ENCODE measurements at regions not wholly inside any gene's neighbourhood (a gene's known extent, or its start where the extent isn't known, plus 50 kb on each side); places are given as distances from the start of the nearest gene placed in this dataset.
"Not testable (repeated sequence)": the region's sequence is repeated elsewhere in the genome, so short reads cannot be mapped to it uniquely, and the experiment has no call there.

DNA sequence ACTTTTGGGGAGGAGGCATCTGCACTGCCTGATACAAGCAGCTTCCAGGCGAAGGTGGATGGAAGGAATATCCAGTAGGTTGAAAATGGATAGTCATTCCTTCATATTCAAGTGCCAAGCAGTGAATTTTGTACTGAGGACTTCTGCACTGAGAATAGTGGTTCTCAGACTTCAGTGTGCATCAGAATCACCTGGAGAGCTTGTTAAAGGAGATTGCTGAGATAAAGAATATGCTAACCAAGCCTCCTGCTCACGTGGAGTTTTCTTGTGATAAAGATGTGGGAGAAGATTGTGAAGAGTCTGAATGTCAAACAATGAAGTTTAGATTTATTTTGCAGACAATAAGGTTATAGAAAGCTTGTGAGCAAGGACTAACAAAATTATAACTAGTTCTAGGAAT, 97.8 kb downstream of the HFE start:
- Histone ChIP-seq H3K27ac (peak overlapping the region in 1 of 2 donors; percentile 80), H3K27me3 (no peaks in the 10 kb centered on the region), H3K4me1 (peaks cover 0 to 26% (median 2%) of the 10 kb centered on the region in 4 donors), H3K36me3 (no peaks in the 10 kb centered on the region), H3K4me3 (no peak overlapping the region), H3K9me3 (no peaks in the 10 kb centered on the region)
- intact Hi-C loops (cut with DNase I; ENCODE audit: low total_unique reads), result no loop called here
- TF ChIP-seq CTCF (IDR thresholded peaks at IDR 0.05), result no peak
- DNase-seq, result no peak

DNA sequence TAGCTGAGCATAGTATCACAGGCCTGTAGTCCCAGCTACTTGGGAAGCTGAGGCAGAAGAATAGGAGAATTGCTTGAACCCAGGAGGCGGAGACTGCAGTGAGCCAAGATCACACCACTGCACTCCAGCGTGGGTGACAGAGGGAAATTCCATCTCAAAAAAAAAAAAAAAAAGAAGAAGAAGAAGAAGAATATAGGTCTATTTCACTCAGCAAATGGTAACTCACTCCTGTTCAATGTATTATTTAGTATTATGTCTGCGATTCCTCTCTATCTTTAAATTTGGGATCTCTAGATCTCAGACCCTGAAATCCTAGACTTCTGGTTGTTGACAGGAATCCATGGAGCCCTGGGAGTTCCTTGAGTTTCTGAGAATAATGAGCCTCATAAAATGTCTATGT, 98.6 kb downstream of the HFE start:
- Histone ChIP-seq H3K27ac (no peak overlapping the region), H3K9me3 (no peaks in the 10 kb centered on the region), H3K4me1 (peaks cover 0 to 29% (median 2%) of the 10 kb centered on the region in 4 donors), H3K4me3 (no peak overlapping the region), H3K36me3 (no peaks in the 10 kb centered on the region), H3K27me3 (no peaks in the 10 kb centered on the region)
- TF ChIP-seq CTCF (IDR thresholded peaks at IDR 0.05), result no peak
- intact Hi-C loops (cut with DNase I; ENCODE audit: low total_unique reads), result no loop called here
- DNase-seq, result no peak

GRCh38 chr6:26186652-26187051, 99.4 kb downstream of the HFE start:
- DNase-seq, result no peak
- no peaks in the 10 kb centered on the region for H3K27me3 ChIP-seq
- peaks cover 0 to 30% (median 2%) of the 10 kb centered on the region in 4 donors for H3K4me1 ChIP-seq
- H3K36me3 ChIP-seq, result no peaks in the 10 kb centered on the region
- H3K4me3 ChIP-seq, result no peak overlapping the region
- intact Hi-C loops (cut with DNase I; ENCODE audit: low total_unique reads), result no loop called here
- no peak overlapping the region for H3K27ac ChIP-seq
- no peak for TF ChIP-seq CTCF (IDR thresholded peaks at IDR 0.05)
- no peaks in the 10 kb centered on the region for H3K9me3 ChIP-seq

DNA sequence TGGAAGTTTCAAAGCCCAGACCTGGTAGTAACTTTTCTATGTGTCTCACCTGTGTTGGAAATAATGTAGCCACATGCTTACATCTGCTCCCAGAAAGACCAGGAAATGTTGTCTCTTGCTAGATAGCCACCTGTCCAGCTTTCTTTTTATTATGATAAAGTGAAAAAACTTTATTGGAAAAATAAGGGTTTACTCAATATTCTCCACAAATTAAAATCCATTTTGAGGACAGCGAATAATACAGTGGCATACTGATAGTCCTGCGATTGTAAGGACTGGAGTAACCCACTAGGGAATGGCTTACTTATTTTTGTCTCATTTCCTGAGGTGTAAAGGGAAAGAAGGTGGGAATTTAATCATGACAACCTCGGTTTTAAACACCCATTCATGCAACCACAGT, 100.1 kb downstream of the HFE start:
- Histone ChIP-seq H3K9me3 (no peaks in the 10 kb centered on the region), H3K27me3 (no peaks in the 10 kb centered on the region), H3K27ac (no peak overlapping the region), H3K4me3 (no peak overlapping the region), H3K36me3 (no peaks in the 10 kb centered on the region), H3K4me1 (peaks cover 0 to 30% (median 2%) of the 10 kb centered on the region in 4 donors)
- intact Hi-C loops (cut with DNase I; ENCODE audit: low total_unique reads), result no loop called here
- TF ChIP-seq CTCF (IDR thresholded peaks at IDR 0.05), result no peak
- DNase-seq, result no peak

DNA sequence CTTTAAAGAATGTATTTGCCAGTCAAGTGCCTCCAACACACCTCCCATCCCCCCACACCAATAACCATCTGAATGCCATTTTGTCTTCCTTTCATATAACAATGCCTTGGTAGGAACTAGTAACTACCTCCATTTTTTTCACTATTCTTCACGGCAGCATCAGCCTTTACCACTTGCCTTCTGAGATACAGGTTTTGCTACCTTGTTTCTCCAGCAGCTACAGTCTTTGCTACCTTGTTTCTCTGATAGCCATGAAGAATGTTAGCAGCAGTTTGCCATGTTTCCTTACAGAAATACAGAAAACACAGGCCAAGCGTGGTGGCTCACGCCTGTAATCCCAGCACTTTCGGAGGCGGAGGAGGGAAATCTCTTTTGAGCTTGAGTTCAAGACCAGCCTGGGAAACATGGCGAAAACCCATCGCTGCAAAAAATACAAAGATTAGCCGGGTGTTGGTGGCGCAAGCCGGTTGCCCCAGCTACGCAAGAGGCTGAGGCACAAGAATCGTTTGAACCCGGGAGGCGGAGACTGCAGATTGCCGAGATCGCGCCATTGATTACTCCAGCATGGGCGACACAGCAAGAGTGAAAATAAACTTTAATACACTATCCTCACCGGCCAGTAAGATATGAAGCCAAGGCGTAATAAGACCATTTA, 100.9 kb downstream of the HFE start:
- no peak for TF ChIP-seq CTCF (IDR thresholded peaks at IDR 0.05)
- DNase-seq, result peak in 1 of 2 donors; percentile 31
- H3K4me1 ChIP-seq, result peaks cover 0 to 30% (median 2%) of the 10 kb centered on the region in 4 donors
- H3K4me3 ChIP-seq, result peak overlapping the region; percentile 67 to 68
- intact Hi-C loops (cut with DNase I; ENCODE audit: low total_unique reads), result no loop called here
- no peaks in the 10 kb centered on the region for H3K36me3 ChIP-seq
- no peaks in the 10 kb centered on the region for H3K9me3 ChIP-seq
- peak overlapping the region; percentile 81 to 88 for H3K27ac ChIP-seq
- H3K27me3 ChIP-seq, result no peaks in the 10 kb centered on the region

DNA sequence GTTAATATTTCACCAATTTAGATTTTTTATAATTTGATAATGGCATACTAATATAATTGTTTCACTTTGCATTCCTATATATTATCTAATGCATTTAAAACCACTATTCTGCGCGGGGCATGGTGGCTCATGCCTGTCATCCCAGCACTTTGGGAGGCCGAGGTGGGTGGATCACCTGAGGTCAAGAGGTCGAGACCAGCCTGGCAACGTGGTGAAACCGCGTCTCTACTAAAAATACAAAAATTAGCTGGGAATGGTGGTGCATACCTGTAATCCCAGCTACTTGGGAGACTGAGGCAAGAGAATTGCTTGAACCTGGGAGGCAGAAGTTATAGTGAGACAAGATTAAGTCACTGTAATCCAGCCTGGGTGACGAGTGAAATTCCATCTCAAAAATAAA, 104.3 kb downstream of the HFE start:
- H3K4me1 ChIP-seq, result peaks cover 0 to 42% (median 5%) of the 10 kb centered on the region in 4 donors
- H3K27me3 ChIP-seq; intact Hi-C loops (cut with DNase I; ENCODE audit: low total_unique reads); H3K4me3 ChIP-seq; DNase-seq; H3K27ac ChIP-seq; H3K9me3 ChIP-seq; H3K36me3 ChIP-seq: not testable (repeated sequence)

Measured in tibial artery (tissue), 4 donors.